ENCODE measurements at regions not wholly inside any gene's neighbourhood (a gene's known extent, or its start where the extent isn't known, plus 50 kb on each side); places are given as distances from the start of the nearest gene placed in this dataset.

- TF ChIP-seq, protein P1, sequence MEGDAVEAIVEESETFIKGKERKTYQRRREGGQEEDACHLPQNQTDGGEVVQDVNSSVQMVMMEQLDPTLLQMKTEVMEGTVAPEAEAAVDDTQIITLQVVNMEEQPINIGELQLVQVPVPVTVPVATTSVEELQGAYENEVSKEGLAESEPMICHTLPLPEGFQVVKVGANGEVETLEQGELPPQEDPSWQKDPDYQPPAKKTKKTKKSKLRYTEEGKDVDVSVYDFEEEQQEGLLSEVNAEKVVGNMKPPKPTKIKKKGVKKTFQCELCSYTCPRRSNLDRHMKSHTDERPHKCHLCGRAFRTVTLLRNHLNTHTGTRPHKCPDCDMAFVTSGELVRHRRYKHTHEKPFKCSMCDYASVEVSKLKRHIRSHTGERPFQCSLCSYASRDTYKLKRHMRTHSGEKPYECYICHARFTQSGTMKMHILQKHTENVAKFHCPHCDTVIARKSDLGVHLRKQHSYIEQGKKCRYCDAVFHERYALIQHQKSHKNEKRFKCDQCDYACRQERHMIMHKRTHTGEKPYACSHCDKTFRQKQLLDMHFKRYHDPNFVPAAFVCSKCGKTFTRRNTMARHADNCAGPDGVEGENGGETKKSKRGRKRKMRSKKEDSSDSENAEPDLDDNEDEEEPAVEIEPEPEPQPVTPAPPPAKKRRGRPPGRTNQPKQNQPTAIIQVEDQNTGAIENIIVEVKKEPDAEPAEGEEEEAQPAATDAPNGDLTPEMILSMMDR (conservative IDR thresholded peaks at IDR 0.05 in 1 of 2, IDR thresholded peaks at IDR 0.05 in 1 of 2; ENCODE audit: low read depth in 1 of 2, low read length in 2 of 2): no peak
- TF ChIP-seq EZH2 (IDR thresholded peaks at IDR 0.05; ENCODE audit: low read length, missing control alignments): no peak
Observed at GRCh38 chr5:100252944-100253343, 282.2 kb upstream of the FAM174A start.

Measured in fibroblast of lung (primary cell).